Smooth muscle cell (in vitro differentiated cells): ENCODE measurements at regions not wholly inside any gene's neighbourhood (a gene's known extent, or its start where the extent isn't known, plus 50 kb on each side); places are given as distances from the start of the nearest gene placed in this dataset.
A peak's percentile ranks its signal among the peaks of the same experiment; 100 is the strongest.

Experiments
- DNase-seq: peaks from one replicate; lab custom pipeline; 2025; ENCODE audit not compliant: unreplicated experiment; lab: John Stamatoyannopoulos, UW
- H2AFZ ChIP-seq: fragments of 200-600 bp; sonication (generic); 2 replicates; pipeline ENCODE4 v1.6.0; 2016; ENCODE audit warnings: antibody characterized with exemption, low read depth, mild to moderate bottlenecking
- H3F3A ChIP-seq: fragments of 200-600 bp; sonication (generic); 2 replicates; pipeline ENCODE4 v1.6.0; 2017; ENCODE audit warnings: antibody characterized with exemption, low read depth
- H3K27ac ChIP-seq: fragments of 200-600 bp; sonication (generic); 2 replicates; pipeline ENCODE4 v1.5.1; 2016; ENCODE audit warnings: low read depth, mild to moderate bottlenecking
- H3K27me3 ChIP-seq: fragments of 200-600 bp; sonication (generic); 2 replicates; pipeline ENCODE4 v1.6.1; 2016; ENCODE audit warnings: low read depth, mild to moderate bottlenecking
- H3K36me3 ChIP-seq: fragments of 200-600 bp; sonication (generic); 2 replicates; pipeline ENCODE4 v1.5.1; 2016; ENCODE audit warnings: low read depth
- H3K4me1 ChIP-seq: fragments of 200-600 bp; sonication (generic); 2 replicates; pipeline ENCODE4 v1.5.1; 2016; ENCODE audit warnings: low read depth
- H3K4me2 ChIP-seq: fragments of 200-600 bp; sonication (generic); 2 replicates; pipeline ENCODE4 v1.6.0; 2016; ENCODE audit warnings: mild to moderate bottlenecking
- H3K4me3 ChIP-seq: fragments of 200-600 bp; sonication (generic); 2 replicates; pipeline ENCODE4 v1.5.1; 2016; ENCODE audit warnings: mild to moderate bottlenecking
- H3K79me2 ChIP-seq: fragments of 200-600 bp; sonication (generic); 2 replicates; pipeline ENCODE4 v1.6.0; 2016; ENCODE audit warnings: low read depth, mild to moderate bottlenecking
- H3K9ac ChIP-seq: fragments of 200-600 bp; sonication (generic); 2 replicates; pipeline ENCODE4 v1.6.0; 2016; ENCODE audit warnings: low read depth
- H3K9me3 ChIP-seq: fragments of 200-600 bp; sonication (generic); replicated peaks from 2 replicates; pipeline ENCODE4 v1.5.1; 2016; ENCODE audit warnings: low read depth
- H4K20me1 ChIP-seq: fragments of 200-600 bp; sonication (generic); 2 replicates; pipeline ENCODE4 v1.6.0; 2016; ENCODE audit warnings: low read depth
- CTCF ChIP-seq: fragments of 200-600 bp; sonication (generic); IDR thresholded peaks from 2 replicates; pipeline ENCODE4 v1.5.1; 2017; ENCODE audit warnings: borderline replicate concordance, mild to moderate bottlenecking, antibody characterized with exemption; ENCODE audit not compliant: insufficient read depth, poor library complexity, severe bottlenecking
- WGBS: methylation state at CpG from one replicate; pipeline ENCODE4 v1.1.7; 2016; ENCODE audit warnings: low lambda C conversion rate; 5-methylcytosine and 5-hydroxymethylcytosine counted together

- WGBS = 94% methylated on average over 5 of the region's 5 CpGs
- no peak overlapping the region for H2AFZ ChIP-seq
These were observed 484.6 kb downstream of the RPS24 start for GRCh38 chr10:78518224-78518623.

GRCh38 chr10:78520737-78521430 is 487.2 kb downstream of the RPS24 start:
- peaks cover 11% of the 10 kb centered on the region for H3F3A ChIP-seq
- H3K9me3 ChIP-seq = no peaks in the 10 kb centered on the region
- peak; percentile 27 for TF ChIP-seq CTCF
- H3K4me3 ChIP-seq = no peak overlapping the region
- no peaks in the 10 kb centered on the region for H3K79me2 ChIP-seq
- no peaks in the 10 kb centered on the region for H3K27me3 ChIP-seq
- H3K4me2 ChIP-seq = peak overlapping the region; percentile 13
- H3K9ac ChIP-seq = no peak overlapping the region
- 53% methylated on average over 4 of the region's 4 CpGs for WGBS
- H4K20me1 ChIP-seq = no peaks in the 10 kb centered on the region
- no peaks in the 10 kb centered on the region for H3K36me3 ChIP-seq
- no peak overlapping the region for H2AFZ ChIP-seq
- no peak for DNase-seq
- peak overlapping the region; percentile 0 for H3K27ac ChIP-seq
- no peaks in the 10 kb centered on the region for H3K4me1 ChIP-seq

More at GRCh38 chr10:78518224-78518623, 484.6 kb downstream of the RPS24 start:
- no peaks in the 10 kb centered on the region for H3K4me1 ChIP-seq
- H4K20me1 ChIP-seq = no peaks in the 10 kb centered on the region
- no peak for DNase-seq
- H3K4me2 ChIP-seq = no peak overlapping the region
- no peaks in the 10 kb centered on the region for H3K27me3 ChIP-seq
- no peaks in the 10 kb centered on the region for H3K79me2 ChIP-seq
- H3K9me3 ChIP-seq = no peaks in the 10 kb centered on the region
- H3K4me3 ChIP-seq = no peak overlapping the region
- no peak overlapping the region for H3K9ac ChIP-seq
- H3K36me3 ChIP-seq = no peaks in the 10 kb centered on the region
- no peak for TF ChIP-seq CTCF
- H3K27ac ChIP-seq = no peak overlapping the region
- H3F3A ChIP-seq = peaks cover 11% of the 10 kb centered on the region

GRCh38 chr10:78523453-78523852 is 489.8 kb downstream of the RPS24 start:
- no peaks in the 10 kb centered on the region for H3K9me3 ChIP-seq

More at GRCh38 chr10:78523453-78523852, 489.8 kb downstream of the RPS24 start:
- Histone ChIP-seq H3K27me3 (no peaks in the 10 kb centered on the region), H3F3A (peaks cover 11% of the 10 kb centered on the region), H3K36me3 (no peaks in the 10 kb centered on the region), H3K79me2 (no peaks in the 10 kb centered on the region), H2AFZ (no peak overlapping the region), H3K9ac (no peak overlapping the region), H3K27ac (no peak overlapping the region), H3K4me2 (no peak overlapping the region), H3K4me1 (no peaks in the 10 kb centered on the region), H4K20me1 (no peaks in the 10 kb centered on the region), H3K4me3 (no peak overlapping the region)
- WGBS = 100% methylated on average over 1 of the region's 1 CpG
- no peak for TF ChIP-seq CTCF
- DNase-seq = no peak
